ENCODE measurements at regions not wholly inside any gene's neighbourhood (a gene's known extent, or its start where the extent isn't known, plus 50 kb on each side); places are given as distances from the start of the nearest gene placed in this dataset.

- Mint-ChIP-seq H3K4me3 (no peak overlapping the region), H3K36me3 (ENCODE audit: low read depth) (no peaks in the 10 kb centered on the region), H3K9me3 (peaks cover 3% of the 10 kb centered on the region), H3K4me1 (no peaks in the 10 kb centered on the region), H3K27me3 (peaks cover 11% of the 10 kb centered on the region), H3K27ac (no peak overlapping the region)
- no peak for ATAC-seq (replicated peaks)
Observed at GRCh38 chr21:15139898-15140297, 75.1 kb upstream of the NRIP1 start.

GRCh38 chr21:15140321-15141019 lies 75.7 kb upstream of the NRIP1 start:
- Mint-ChIP-seq H3K36me3 (ENCODE audit: low read depth) (no peaks in the 10 kb centered on the region), H3K27ac (no peak overlapping the region), H3K27me3 (peaks cover 11% of the 10 kb centered on the region), H3K4me3 (no peak overlapping the region), H3K9me3 (peaks cover 3% of the 10 kb centered on the region), H3K4me1 (no peaks in the 10 kb centered on the region)
- no peak for ATAC-seq (replicated peaks)

GRCh38 chr21:15141261-15141970 lies 76.6 kb upstream of the NRIP1 start:
- H3K27me3 Mint-ChIP-seq: peaks cover 11% of the 10 kb centered on the region
- H3K4me1 Mint-ChIP-seq: no peaks in the 10 kb centered on the region
- no peak for ATAC-seq (replicated peaks)
- H3K4me3 Mint-ChIP-seq: no peak overlapping the region
- H3K9me3 Mint-ChIP-seq: peaks cover 3% of the 10 kb centered on the region
- no peaks in the 10 kb centered on the region for H3K36me3 Mint-ChIP-seq (ENCODE audit: low read depth)
- no peak overlapping the region for H3K27ac Mint-ChIP-seq

GRCh38 chr21:15144026-15144425 lies 79.2 kb upstream of the NRIP1 start:
- no peak for ATAC-seq (replicated peaks)
- Mint-ChIP-seq H3K27ac (no peak overlapping the region), H3K9me3 (peaks cover 3% of the 10 kb centered on the region), H3K4me1 (no peaks in the 10 kb centered on the region), H3K36me3 (ENCODE audit: low read depth) (no peaks in the 10 kb centered on the region), H3K4me3 (no peak overlapping the region), H3K27me3 (peaks cover 9% of the 10 kb centered on the region)

- no peaks in the 10 kb centered on the region for H3K36me3 Mint-ChIP-seq (ENCODE audit: low read depth)
- no peak for ATAC-seq (replicated peaks)
- no peaks in the 10 kb centered on the region for H3K4me1 Mint-ChIP-seq
- H3K4me3 Mint-ChIP-seq: no peak overlapping the region
- H3K27me3 Mint-ChIP-seq: no peaks in the 10 kb centered on the region
- H3K9me3 Mint-ChIP-seq: peaks cover 6% of the 10 kb centered on the region
- no peak overlapping the region for H3K27ac Mint-ChIP-seq
Observed at GRCh38 chr21:15148437-15148836, 83.6 kb upstream of the NRIP1 start.

- H3K27me3 Mint-ChIP-seq: no peaks in the 10 kb centered on the region
- no peak overlapping the region for H3K4me3 Mint-ChIP-seq
- H3K27ac Mint-ChIP-seq: no peak overlapping the region
- ATAC-seq (replicated peaks): no peak
- H3K4me1 Mint-ChIP-seq: no peaks in the 10 kb centered on the region
- peaks cover 7% of the 10 kb centered on the region for H3K9me3 Mint-ChIP-seq
- no peaks in the 10 kb centered on the region for H3K36me3 Mint-ChIP-seq (ENCODE audit: low read depth)
Observed at GRCh38 chr21:15149600-15150224, 84.9 kb upstream of the NRIP1 start.

- H3K4me3 Mint-ChIP-seq: no peak overlapping the region
- H3K27ac Mint-ChIP-seq: no peak overlapping the region
- peaks cover 9% of the 10 kb centered on the region for H3K9me3 Mint-ChIP-seq
- H3K36me3 Mint-ChIP-seq (ENCODE audit: low read depth): no peaks in the 10 kb centered on the region
- H3K4me1 Mint-ChIP-seq: no peaks in the 10 kb centered on the region
- no peak for ATAC-seq (replicated peaks)
- no peaks in the 10 kb centered on the region for H3K27me3 Mint-ChIP-seq
Observed at GRCh38 chr21:15151385-15152103, 86.7 kb upstream of the NRIP1 start.

- Mint-ChIP-seq H3K4me1 (no peaks in the 10 kb centered on the region), H3K9me3 (peaks cover 9% of the 10 kb centered on the region), H3K27ac (no peak overlapping the region), H3K36me3 (ENCODE audit: low read depth) (no peaks in the 10 kb centered on the region), H3K4me3 (no peak overlapping the region), H3K27me3 (no peaks in the 10 kb centered on the region)
- ATAC-seq (replicated peaks): no peak
Observed at GRCh38 chr21:15152591-15152990, 87.8 kb upstream of the NRIP1 start.

GRCh38 chr21:15159382-15160020 lies 94.7 kb upstream of the NRIP1 start:
- Mint-ChIP-seq H3K36me3 (ENCODE audit: low read depth) (no peaks in the 10 kb centered on the region), H3K27me3 (peaks cover 9% of the 10 kb centered on the region), H3K4me3 (no peak overlapping the region), H3K27ac (no peak overlapping the region), H3K9me3 (peaks cover 7% of the 10 kb centered on the region), H3K4me1 (no peaks in the 10 kb centered on the region)
- no peak for ATAC-seq (replicated peaks)

GRCh38 chr21:15160136-15160535 lies 95.3 kb upstream of the NRIP1 start:
- H3K4me3 Mint-ChIP-seq: no peak overlapping the region
- no peak overlapping the region for H3K27ac Mint-ChIP-seq
- no peaks in the 10 kb centered on the region for H3K36me3 Mint-ChIP-seq (ENCODE audit: low read depth)

GRCh38 chr21:15162921-15163320 lies 98.1 kb upstream of the NRIP1 start:
- Mint-ChIP-seq H3K4me1 (no peaks in the 10 kb centered on the region), H3K27me3 (peaks cover 20% of the 10 kb centered on the region), H3K9me3 (peaks cover 4% of the 10 kb centered on the region), H3K36me3 (ENCODE audit: low read depth) (no peaks in the 10 kb centered on the region), H3K27ac (no peak overlapping the region), H3K4me3 (no peak overlapping the region)
- no peak for ATAC-seq (replicated peaks)

More at GRCh38 chr21:15160136-15160535, 95.3 kb upstream of the NRIP1 start:
- H3K9me3 Mint-ChIP-seq: peaks cover 4% of the 10 kb centered on the region
- H3K27me3 Mint-ChIP-seq: peaks cover 11% of the 10 kb centered on the region
- no peak for ATAC-seq (replicated peaks)
- no peaks in the 10 kb centered on the region for H3K4me1 Mint-ChIP-seq

- Mint-ChIP-seq H3K36me3 (ENCODE audit: low read depth) (no peaks in the 10 kb centered on the region), H3K27ac (no peak overlapping the region), H3K9me3 (peaks cover 4% of the 10 kb centered on the region), H3K4me1 (no peaks in the 10 kb centered on the region), H3K4me3 (no peak overlapping the region), H3K27me3 (peaks cover 20% of the 10 kb centered on the region)
- no peak for ATAC-seq (replicated peaks)
Observed at GRCh38 chr21:15164273-15164672, 99.5 kb upstream of the NRIP1 start.

GRCh38 chr21:15164678-15165303 lies 100.0 kb upstream of the NRIP1 start:
- Mint-ChIP-seq H3K4me3 (no peak overlapping the region), H3K36me3 (ENCODE audit: low read depth) (no peaks in the 10 kb centered on the region), H3K9me3 (no peaks in the 10 kb centered on the region), H3K4me1 (no peaks in the 10 kb centered on the region), H3K27me3 (peaks cover 20% of the 10 kb centered on the region), H3K27ac (no peak overlapping the region)
- no peak for ATAC-seq (replicated peaks)

GRCh38 chr21:15170614-15171013 lies 105.8 kb upstream of the NRIP1 start:
- Mint-ChIP-seq H3K4me3 (no peak overlapping the region), H3K36me3 (ENCODE audit: low read depth) (no peaks in the 10 kb centered on the region), H3K9me3 (no peaks in the 10 kb centered on the region), H3K27ac (no peak overlapping the region), H3K4me1 (no peaks in the 10 kb centered on the region), H3K27me3 (peaks cover 9% of the 10 kb centered on the region)
- ATAC-seq (replicated peaks): no peak
